A549 (cell line): ENCODE measurements at regions not wholly inside any gene's neighbourhood (a gene's known extent, or its start where the extent isn't known, plus 50 kb on each side); places are given as distances from the start of the nearest gene placed in this dataset.

Experiments used
- ATAC-seq, 2 experiments: fragments of 200-7000 bp in 1 of 2; fragments of >200 bp in 1 of 2; cut with Nextera tagmentation in 1 of 2; cut with Tn5 transposase in 1 of 2; 3 replicates each; pipeline versions ENCODE4 v1.8.0 to v1.9.1; 2018 to 2020; ENCODE audit warnings: mild to moderate bottlenecking in 1 of 2, moderate library complexity in 1 of 2
- CTCF ChIA-PET: fragments of 300-600 bp; sonication (Branson Sonifier 250); formaldehyde crosslinking; extraction: SDS; loops from one replicate; lab custom pipeline; 2021; ENCODE audit warnings: antibody characterized with exemption, inconsistent platforms; lab: Yijun Ruan, JAX
- POLR2A ChIA-PET: fragments of 350-600 bp; formaldehyde crosslinking; extraction: SDS; loops from one replicate; lab custom pipeline; 2021; ENCODE audit warnings: antibody characterized with exemption, inconsistent platforms; lab: Yijun Ruan, JAX
- DNase-seq, 2 experiments: peaks; one replicate each; pipeline versions ENCODE4 v3.0.0 to v3.0.0-alpha.2; 2011 to 2016; ENCODE audit warnings: low read depth in 1 of 2, low spot score in 1 of 2
- FAIRE-seq: peaks from 2 replicates; lab custom pipeline; 2011; peaks lifted over from hg19 to GRCh38; lab: Jason Lieb, UNC
- H3K27ac ChIP-seq, 2 experiments: fragments of >200 bp; sonication (Bioruptor Twin); formaldehyde crosslinking; 3 replicates each; pipeline ENCODE4 v1.5.1; 2016 to 2017
- H3K4me1 ChIP-seq: fragments of >200 bp; sonication (Bioruptor Twin); formaldehyde crosslinking; 3 replicates; pipeline ENCODE4 v1.6.1; 2016
- H3K4me2 ChIP-seq: fragments of >200 bp; sonication (Bioruptor Twin); formaldehyde crosslinking; 3 replicates; pipeline ENCODE4 v1.6.1; 2016
- H3K4me3 ChIP-seq: fragments of >200 bp; sonication (Bioruptor Twin); formaldehyde crosslinking; 3 replicates; pipeline ENCODE4 v1.5.1; 2016
- H3K9me3 ChIP-seq: fragments of >200 bp; sonication (Bioruptor Twin); formaldehyde crosslinking; 3 replicates; pipeline ENCODE4 v1.6.1; 2016
- BCL3 ChIP-seq: fragments of >200 bp; sonication (Bioruptor Twin); formaldehyde crosslinking; IDR thresholded peaks from 3 replicates; pipeline ENCODE4 v1.6.1; 2016
- CBX2 ChIP-seq: fragments of 200-600 bp; sonication (generic); IDR thresholded peaks from 2 replicates; pipeline ENCODE4 v1.6.1; 2016; ENCODE audit warnings: low read depth, mild to moderate bottlenecking, borderline replicate concordance
- CEBPB ChIP-seq, 2 experiments: fragments of >200 bp in 1 of 2; sonication (Bioruptor Twin) in 1 of 2; formaldehyde crosslinking in 1 of 2; IDR thresholded peaks; 2 replicates each; pipeline ENCODE4 v1.6.1; 2012 to 2016
- CHD2 ChIP-seq: fragments of 150-350 bp; IDR thresholded peaks from 2 replicates; pipeline ENCODE4 v1.6.1; 2014; ENCODE audit warnings: low read length; ENCODE audit not compliant: partially characterized antibody
- HDAC2 ChIP-seq: fragments of 200-600 bp; sonication (generic); IDR thresholded peaks from 2 replicates; pipeline ENCODE4 v1.6.1; 2016
- HEYL ChIP-seq: fragments of 250-450 bp; sonication (Bioruptor Pico); IDR thresholded peaks from 2 replicates; pipeline ENCODE4 v1.8.0; 2021; ENCODE audit warnings: mild to moderate bottlenecking, moderate library complexity
- HOXA7 ChIP-seq: fragments of 250-450 bp; sonication (Bioruptor Pico); IDR thresholded peaks from 2 replicates; pipeline ENCODE4 v1.5.0; 2020; ENCODE audit warnings: mild to moderate bottlenecking, moderate library complexity
- JUNB ChIP-seq: fragments of >200 bp; sonication (Bioruptor Twin); formaldehyde crosslinking; IDR thresholded peaks from 2 replicates; pipeline ENCODE4 v1.6.1; 2016
- MAFK ChIP-seq: fragments of 450-650 bp; IDR thresholded peaks from 2 replicates; pipeline ENCODE4 v1.6.1; 2014; ENCODE audit not compliant: partially characterized antibody
- MAZ ChIP-seq: fragments of 150-350 bp; IDR thresholded peaks from 2 replicates; pipeline ENCODE4 v1.6.1; 2014; ENCODE audit warnings: antibody characterized with exemption, low read depth, low read length, borderline replicate concordance
- NFE2L2 ChIP-seq: fragments of 150-350 bp; conservative IDR thresholded peaks from 2 replicates; pipeline ENCODE4 v1.6.1; 2014; ENCODE audit warnings: low read length
- REST ChIP-seq: fragments of 200-600 bp; sonication (generic); IDR thresholded peaks from 2 replicates; pipeline ENCODE4 v1.6.1; 2016; ENCODE audit warnings: antibody characterized with exemption, mild to moderate bottlenecking, moderate library complexity
- RFX5 ChIP-seq: fragments of 450-650 bp; IDR thresholded peaks from 2 replicates; pipeline ENCODE4 v1.7.1; 2014; ENCODE audit warnings: antibody characterized with exemption, mild to moderate bottlenecking, moderate library complexity
- RNF2 ChIP-seq: fragments of 200-600 bp; sonication (generic); IDR thresholded peaks from 2 replicates; pipeline ENCODE4 v1.6.1; 2016; ENCODE audit warnings: low read depth, mild to moderate bottlenecking, antibody characterized with exemption, moderate library complexity, borderline replicate concordance
- TFCP2L1 ChIP-seq: fragments of 250-450 bp; sonication (Bioruptor Pico); IDR thresholded peaks from 2 replicates; pipeline ENCODE4 v1.5.0; 2021; ENCODE audit warnings: mild to moderate bottlenecking
- TP53 ChIP-seq: fragments of 250-450 bp; sonication (Bioruptor Pico); IDR thresholded peaks from 2 replicates; pipeline ENCODE4 v1.5.0; 2021; ENCODE audit warnings: mild to moderate bottlenecking, moderate library complexity
- USF2 ChIP-seq: fragments of 450-650 bp; IDR thresholded peaks from 2 replicates; pipeline ENCODE4 v1.6.1; 2014; ENCODE audit warnings: antibody characterized with exemption
- ZFP36 ChIP-seq: fragments of 450-650 bp; IDR thresholded peaks from 2 replicates; pipeline ENCODE4 v1.6.1; 2014; ENCODE audit warnings: borderline replicate concordance; ENCODE audit not compliant: partially characterized antibody
- ZNF302 ChIP-seq: fragments of 250-450 bp; sonication (Bioruptor Pico); IDR thresholded peaks from 2 replicates; pipeline ENCODE4 v1.9.0; 2021; ENCODE audit warnings: inconsistent platforms, mild to moderate bottlenecking, moderate library complexity
- whole genome bisulfite sequencing: methylation state at CpG from one replicate; pipeline ENCODE4 v1.1.6; 2017; ENCODE audit errors: missing lambda C conversion rate; 5-methylcytosine and 5-hydroxymethylcytosine counted together

- H3K27ac ChIP-seq = no peak overlapping the region
- TF ChIP-seq TFCP2L1 (CRISPR knock-in tag) (no peak), HOXA7 (CRISPR knock-in tag) (no peak), ZFP36 (no peak), REST (no peak), TP53 (CRISPR knock-in tag) (no peak), NFE2L2 (no peak), RNF2 (no peak), HEYL (CRISPR knock-in tag) (no peak), CBX2 (no peak), BCL3 (no peak)
These were observed 177.8 kb upstream of the C1QTNF7 start for GRCh38 chr4:15250021-15250441.

GRCh38 chr4:15253349-15253748, 174.5 kb upstream of the C1QTNF7 start:
- Histone ChIP-seq H3K27ac (no peak overlapping the region), H3K4me2 (no peak overlapping the region), H3K4me1 (no peaks in the 10 kb centered on the region), H3K4me3 (no peak overlapping the region), H3K9me3 (no peaks in the 10 kb centered on the region)
- TF ChIP-seq MAFK (no peak), HDAC2 (no peak), MAZ (no peak)
- ChIA-PET CTCF (interaction anchor here (0.7 to 2.2 kb wide), 2 partner anchors 15 to 204 kb away, joined by 3 to 5 read pairs; no protein-coding TSS in a partner anchor), POLR2A (no interaction called here)
- 58% methylated on average over 4 of the region's 4 CpGs for WGBS
- no peak for FAIRE-seq
- DNase-seq = no peak
- no peak for ATAC-seq

More at GRCh38 chr4:15250021-15250441, 177.8 kb upstream of the C1QTNF7 start:
- ChIA-PET POLR2A (no interaction called here), CTCF (no interaction called here)
- Histone ChIP-seq H3K4me1 (no peaks in the 10 kb centered on the region), H3K4me3 (no peak overlapping the region), H3K4me2 (no peak overlapping the region), H3K9me3 (no peaks in the 10 kb centered on the region)
- ATAC-seq = no peak
- 63% methylated on average over 3 of the region's 3 CpGs for WGBS
- no peak for FAIRE-seq
- no peak for DNase-seq

- ChIA-PET CTCF (interaction anchor here (0.7 to 2.2 kb wide), 4 partner anchors 16 to 1261 kb away, joined by 3 to 5 read pairs (median 4); no protein-coding TSS in a partner anchor), POLR2A (no interaction called here)
- no peak for TF ChIP-seq USF2
- TF ChIP-seq CBX2 = no peak
- no peak for TF ChIP-seq JUNB
- no peak for TF ChIP-seq TP53 (CRISPR knock-in tag)
- no peak for TF ChIP-seq RNF2
- no peak for TF ChIP-seq NFE2L2
- no peak for TF ChIP-seq TFCP2L1 (CRISPR knock-in tag)
- TF ChIP-seq HOXA7 (CRISPR knock-in tag) = no peak
- no peak for TF ChIP-seq ZNF302 (CRISPR knock-in tag)
- no peak for TF ChIP-seq RFX5
- TF ChIP-seq ZFP36 = no peak
- no peak for TF ChIP-seq CEBPB (IDR thresholded peaks at IDR 0.05)
- TF ChIP-seq CHD2 = no peak
- Histone ChIP-seq H3K4me2 (no peak overlapping the region), H3K27ac (no peak overlapping the region), H3K4me1 (no peaks in the 10 kb centered on the region), H3K4me3 (no peak overlapping the region), H3K9me3 (no peaks in the 10 kb centered on the region)
- WGBS = 67% methylated on average over 6 of the region's 7 CpGs
- no peak for FAIRE-seq
- no peak for ATAC-seq
- DNase-seq = no peak
These were observed 173.5 kb upstream of the C1QTNF7 start for GRCh38 chr4:15254236-15254880.
